Endothelial cell of umbilical vein (primary cell): ENCODE measurements at regions not wholly inside any gene's neighbourhood (a gene's known extent, or its start where the extent isn't known, plus 50 kb on each side); places are given as distances from the start of the nearest gene placed in this dataset.
"Not testable (repeated sequence)": the region's sequence is repeated elsewhere in the genome, so short reads cannot be mapped to it uniquely, and the experiment has no call there.

ENCODE experiments used
- BruUV-seq: library from RNA; stranded (reverse); fragments of 400-500 nt; replicated peaks from 2 replicates; lab custom pipeline; 2021; lab: Mats Ljungman, UMichigan
- CTCF ChIA-PET: fragments of 300-600, 350-600 bp; sonication (Branson Sonifier 250); formaldehyde crosslinking; loops from one replicate; lab custom pipeline; 2021; ENCODE audit warnings: antibody characterized with exemption, inconsistent platforms; lab: Charles Lee
- POLR2A ChIA-PET: fragments of 300-600, 350-600 bp; sonication (Branson Sonifier 250); formaldehyde crosslinking; loops from one replicate; lab custom pipeline; 2021; ENCODE audit warnings: antibody characterized with exemption, inconsistent platforms; lab: Charles Lee
- DNase-seq: peaks from one replicate; pipeline ENCODE4 v3.0.0-alpha.2; 2011; ENCODE audit warnings: low read depth, low spot score
- FAIRE-seq: peaks from 2 replicates; lab custom pipeline; 2011; peaks lifted over from hg19 to GRCh38; lab: Jason Lieb, UNC
- H2AFZ ChIP-seq: 2 replicates; pipeline ENCODE4 v1.6.0; 2012; ENCODE audit warnings: low read depth, low read length, control low read depth, inconsistent platforms
- H3K27ac ChIP-seq: 2 replicates; pipeline ENCODE4 v1.5.1; 2011; ENCODE audit warnings: low read depth, mild to moderate bottlenecking, control low read depth, low read length, moderate library complexity; ENCODE audit not compliant: insufficient read depth
- H3K27me3 ChIP-seq, 2 experiments: 2 replicates each; pipeline versions ENCODE4 v1.6.0 to v1.6.1; 2011; ENCODE audit warnings: low read length in 2 of 2, mixed read lengths in 1 of 2; ENCODE audit not compliant: control insufficient read depth in 2 of 2, insufficient read depth in 2 of 2
- H3K36me3 ChIP-seq, 2 experiments: 2 replicates in 1 of 2; 3 replicates in 1 of 2; pipeline ENCODE4 v1.5.1; 2011; ENCODE audit warnings: low read length in 2 of 2, mild to moderate bottlenecking in 1 of 2, moderate library complexity in 1 of 2; ENCODE audit not compliant: control insufficient read depth in 2 of 2, insufficient read depth in 2 of 2; ENCODE audit errors: extremely low read depth in 1 of 2
- H3K4me1 ChIP-seq: 3 replicates; pipeline ENCODE4 v1.5.1; 2011; ENCODE audit warnings: mild to moderate bottlenecking, low read length; ENCODE audit not compliant: control insufficient read depth, insufficient read depth; ENCODE audit errors: extremely low read depth
- H3K4me2 ChIP-seq: 2 replicates; pipeline ENCODE4 v1.6.1; 2011; ENCODE audit warnings: low read length, control low read depth, mixed read lengths; ENCODE audit not compliant: insufficient read depth
- H3K4me3 ChIP-seq, 3 experiments: fragments of 200-600 bp in 1 of 3; sonication (generic), shearing (Covaris generic) in 1 of 3; replicated peaks in 1 of 3; 2 replicates each; pipeline ENCODE4 v1.5.1; 2011 to 2016; ENCODE audit warnings: control low read depth in 3 of 3, low read length in 3 of 3, mild to moderate bottlenecking in 2 of 3, inconsistent platforms in 1 of 3, low read depth in 1 of 3, moderate library complexity in 1 of 3; ENCODE audit not compliant: insufficient read depth in 1 of 3
- H3K79me2 ChIP-seq: 2 replicates; pipeline ENCODE4 v1.6.0; 2012; ENCODE audit warnings: low read length, inconsistent platforms; ENCODE audit not compliant: control insufficient read depth, insufficient read depth
- H3K9ac ChIP-seq: replicated peaks from 2 replicates; pipeline ENCODE3; 2011; ENCODE audit warnings: low read length, control low read depth; ENCODE audit not compliant: insufficient read depth; ENCODE audit errors: extremely low read depth
- H3K9me1 ChIP-seq: replicated peaks from 3 replicates; pipeline ENCODE4 v1.6.0; 2011; ENCODE audit warnings: mild to moderate bottlenecking, low read length; ENCODE audit not compliant: control insufficient read depth, insufficient read depth; ENCODE audit errors: extremely low read depth
- H3K9me3 ChIP-seq: replicated peaks from 2 replicates; pipeline ENCODE4 v1.5.1; 2012; ENCODE audit warnings: low read length, inconsistent platforms; ENCODE audit not compliant: control insufficient read depth, insufficient read depth
- H4K20me1 ChIP-seq: replicated peaks from 2 replicates; pipeline ENCODE3; 2011; ENCODE audit warnings: mild to moderate bottlenecking, low read length; ENCODE audit not compliant: control insufficient read depth, insufficient read depth; ENCODE audit errors: extremely low read depth
- EZH2 ChIP-seq: IDR thresholded peaks from 2 replicates; pipeline ENCODE4 v1.6.1; 2012; ENCODE audit warnings: borderline replicate concordance, low read depth, mild to moderate bottlenecking, moderate library complexity, low read length, inconsistent platforms; ENCODE audit not compliant: severe bottlenecking
- FOS ChIP-seq: IDR thresholded peaks from 2 replicates; pipeline ENCODE4 v1.6.1; 2011; ENCODE audit warnings: mild to moderate bottlenecking, low read length, moderate library complexity, borderline replicate concordance; ENCODE audit not compliant: insufficient read depth
- POLR2A ChIP-seq: IDR thresholded peaks from 2 replicates; pipeline ENCODE4 v1.6.1; 2012; ENCODE audit warnings: low read depth, mild to moderate bottlenecking, control low read depth, low read length
- dilution Hi-C: fragments of 300-500 bp; cut with MboI; formaldehyde crosslinking; loops from one replicate; pipeline ENCODE4 v1.15.0; 2019; ENCODE audit warnings: low sequenced_read_pairs; ENCODE audit not compliant: extremely low pct_ligation_motif_present
- intact Hi-C: fragments of 100-400 bp; cut with micrococcal nuclease; formaldehyde crosslinking; loops from one replicate; pipeline ENCODE4 v1.10.0; 2022
- TF ChIP-seq, protein P1 (sequence below): IDR thresholded peaks from 2 replicates; pipeline ENCODE4 v1.6.1; 2011; ENCODE audit not compliant: insufficient read depth, insufficient read length

DNA sequence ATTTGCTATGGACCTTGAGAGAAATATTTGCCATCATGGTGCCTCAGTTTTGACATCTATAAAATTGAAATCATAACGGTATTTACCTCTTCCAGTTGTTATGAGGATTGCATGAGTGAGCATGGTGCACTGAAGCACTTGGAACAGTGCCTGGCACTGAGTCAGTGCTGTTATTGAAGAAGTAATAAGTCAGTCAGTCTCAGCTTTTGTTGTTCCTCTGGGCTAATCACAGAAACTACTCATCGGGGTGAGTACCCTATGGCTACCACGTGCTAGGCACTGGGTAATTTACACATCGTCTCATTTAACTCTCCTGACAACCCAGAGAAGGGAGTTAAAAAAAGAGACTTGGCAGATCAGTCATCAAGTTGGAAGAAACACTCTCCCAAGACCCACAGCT, 159.5 kb upstream of the NRXN3 start:
- no peak overlapping the region for H3K4me3 ChIP-seq
- no peak overlapping the region for H3K9ac ChIP-seq
- H3K79me2 ChIP-seq, result no peaks in the 10 kb centered on the region
- no peaks in the 10 kb centered on the region for H3K9me3 ChIP-seq
- H2AFZ ChIP-seq, result no peak overlapping the region
- ChIA-PET POLR2A (no interaction called here), CTCF (interaction anchor here (2.3 kb wide), 1 partner anchor 11 kb away, joined by 6 read pairs; no protein-coding TSS in a partner anchor)
- DNase-seq (no peak), FAIRE-seq (no peak)
- intact Hi-C loops (no loop called here), dilution Hi-C loops (no loop called here)
- H3K9me1 ChIP-seq, result no peaks in the 10 kb centered on the region
- H3K36me3 ChIP-seq, result no peaks in the 10 kb centered on the region
- no peak overlapping the region for H3K4me2 ChIP-seq
- H3K27ac ChIP-seq, result no peak overlapping the region
- no peaks in the 10 kb centered on the region for H3K4me1 ChIP-seq
- BruUV-seq, result no TSS peak
- no peaks in the 10 kb centered on the region for H3K27me3 ChIP-seq
- no peak for TF ChIP-seq POLR2A
- TF ChIP-seq FOS, result no peak
- TF ChIP-seq, protein P1, sequence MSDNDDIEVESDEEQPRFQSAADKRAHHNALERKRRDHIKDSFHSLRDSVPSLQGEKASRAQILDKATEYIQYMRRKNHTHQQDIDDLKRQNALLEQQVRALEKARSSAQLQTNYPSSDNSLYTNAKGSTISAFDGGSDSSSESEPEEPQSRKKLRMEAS, result no peak
- no peak for TF ChIP-seq EZH2
- no peaks in the 10 kb centered on the region for H4K20me1 ChIP-seq

- H4K20me1 ChIP-seq, H3K9me3 ChIP-seq, BruUV-seq, H2AFZ ChIP-seq, H3K27me3 ChIP-seq, H3K4me2 ChIP-seq, FAIRE-seq, H3K36me3 ChIP-seq, dilution Hi-C loops, H3K4me1 ChIP-seq, H3K9ac ChIP-seq, H3K9me1 ChIP-seq, H3K79me2 ChIP-seq, CTCF ChIA-PET, H3K27ac ChIP-seq, intact Hi-C loops, POLR2A ChIA-PET, H3K4me3 ChIP-seq, DNase-seq: not testable (repeated sequence)
Observed at GRCh38 chr14:78013911-78014310, 156.3 kb upstream of the NRXN3 start.
